Ectodermal cell (in vitro differentiated cells): ENCODE measurements at regions not wholly inside any gene's neighbourhood (a gene's known extent, or its start where the extent isn't known, plus 50 kb on each side); places are given as distances from the start of the nearest gene placed in this dataset.

Experiments
- H3K27ac ChIP-seq: 2 replicates; pipeline ENCODE4 v1.7.0; 2013; ENCODE audit warnings: mild to moderate bottlenecking, low read depth, low read length; ENCODE audit not compliant: insufficient read depth, poor library complexity, severe bottlenecking
- H3K27me3 ChIP-seq: 2 replicates; pipeline ENCODE4 v1.7.0; 2013; ENCODE audit warnings: mild to moderate bottlenecking, low read length; ENCODE audit not compliant: insufficient read depth, control insufficient read depth, poor library complexity, severe bottlenecking
- H3K36me3 ChIP-seq: one replicate; pipeline ENCODE4 v1.7.0; 2013; ENCODE audit warnings: low read length; ENCODE audit not compliant: control insufficient read depth, insufficient read depth
- H3K4me1 ChIP-seq: one replicate; pipeline ENCODE4 v1.7.0; 2013; ENCODE audit warnings: low read length; ENCODE audit not compliant: control insufficient read depth, insufficient read depth
- H3K4me3 ChIP-seq: 2 replicates; pipeline ENCODE4 v1.7.0; 2013; ENCODE audit warnings: low read depth, low read length, control low read depth; ENCODE audit not compliant: insufficient read depth
- H3K9me3 ChIP-seq: 2 replicates; pipeline ENCODE4 v1.7.0; 2013; ENCODE audit warnings: mild to moderate bottlenecking, low read length, moderate library complexity; ENCODE audit not compliant: control insufficient read depth
- WGBS, 2 experiments: methylation state at CpG; one replicate each; pipeline ENCODE4 v1.1.7; 2013; ENCODE audit warnings: missing lambda C conversion rate in 2 of 2; 5-methylcytosine and 5-hydroxymethylcytosine counted together

DNA sequence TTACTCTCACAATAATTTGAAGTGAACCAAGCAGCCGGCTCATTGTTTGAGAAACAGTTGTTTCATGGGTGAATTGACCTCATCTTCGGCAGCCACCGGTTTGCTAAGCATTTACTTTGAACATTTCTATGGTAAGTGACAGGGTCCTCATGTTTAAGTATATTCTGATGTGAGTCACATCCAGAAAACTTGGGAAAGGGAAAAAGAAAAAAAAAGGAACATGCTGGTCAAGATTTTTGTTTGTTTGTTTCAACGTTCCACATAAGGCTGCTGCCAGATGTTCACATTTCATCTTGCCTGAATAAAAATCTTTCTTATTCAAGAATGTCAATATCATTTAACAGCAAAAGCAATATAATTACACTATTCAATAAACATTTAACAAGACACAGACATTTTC, 55.0 kb upstream of the EXOC2 start:
- no peak overlapping the region for H3K27ac ChIP-seq
- WGBS, 2 experiments = 91 to 97% methylated on average over 4 of the region's 4 CpGs
- no peak overlapping the region for H3K4me3 ChIP-seq
- H3K9me3 ChIP-seq = no peaks in the 10 kb centered on the region
- H3K36me3 ChIP-seq = no peaks in the 10 kb centered on the region
- no peaks in the 10 kb centered on the region for H3K27me3 ChIP-seq
- no peaks in the 10 kb centered on the region for H3K4me1 ChIP-seq

DNA sequence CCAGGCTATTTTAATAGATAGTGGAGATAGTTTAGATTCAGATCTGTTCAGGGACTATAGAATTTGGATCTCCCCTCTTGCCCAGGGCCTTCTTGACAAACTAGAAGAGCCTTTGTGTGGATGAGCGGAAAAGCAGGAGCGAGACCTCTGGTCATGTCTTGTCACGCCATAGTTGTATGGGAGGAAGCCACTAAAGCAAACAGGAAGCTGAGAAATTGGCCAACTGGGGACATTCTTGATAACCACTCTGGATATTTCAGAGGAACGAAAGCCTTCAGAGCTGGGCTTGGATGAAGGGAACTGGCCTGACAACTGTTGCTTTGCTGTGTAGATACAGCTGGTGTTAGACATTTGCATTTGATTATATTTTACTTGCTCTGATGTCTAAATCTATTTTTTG, 54.1 kb upstream of the EXOC2 start:
- no peak overlapping the region for H3K27ac ChIP-seq
- H3K27me3 ChIP-seq = no peaks in the 10 kb centered on the region
- WGBS, 2 experiments = 94 to 99% methylated on average over 4 of the region's 4 CpGs
- H3K9me3 ChIP-seq = no peaks in the 10 kb centered on the region
- no peak overlapping the region for H3K4me3 ChIP-seq
- no peaks in the 10 kb centered on the region for H3K36me3 ChIP-seq
- H3K4me1 ChIP-seq = no peaks in the 10 kb centered on the region

- WGBS, 2 experiments = 90 to 92% methylated on average over 5 to 7 of the region's 7 CpGs
- no peaks in the 10 kb centered on the region for H3K4me1 ChIP-seq
- no peak overlapping the region for H3K4me3 ChIP-seq
- H3K27ac ChIP-seq = no peak overlapping the region
- no peaks in the 10 kb centered on the region for H3K27me3 ChIP-seq
- no peaks in the 10 kb centered on the region for H3K9me3 ChIP-seq
- no peaks in the 10 kb centered on the region for H3K36me3 ChIP-seq
These were observed 51.9 kb upstream of the EXOC2 start for GRCh38 chr6:744666-745353.

DNA sequence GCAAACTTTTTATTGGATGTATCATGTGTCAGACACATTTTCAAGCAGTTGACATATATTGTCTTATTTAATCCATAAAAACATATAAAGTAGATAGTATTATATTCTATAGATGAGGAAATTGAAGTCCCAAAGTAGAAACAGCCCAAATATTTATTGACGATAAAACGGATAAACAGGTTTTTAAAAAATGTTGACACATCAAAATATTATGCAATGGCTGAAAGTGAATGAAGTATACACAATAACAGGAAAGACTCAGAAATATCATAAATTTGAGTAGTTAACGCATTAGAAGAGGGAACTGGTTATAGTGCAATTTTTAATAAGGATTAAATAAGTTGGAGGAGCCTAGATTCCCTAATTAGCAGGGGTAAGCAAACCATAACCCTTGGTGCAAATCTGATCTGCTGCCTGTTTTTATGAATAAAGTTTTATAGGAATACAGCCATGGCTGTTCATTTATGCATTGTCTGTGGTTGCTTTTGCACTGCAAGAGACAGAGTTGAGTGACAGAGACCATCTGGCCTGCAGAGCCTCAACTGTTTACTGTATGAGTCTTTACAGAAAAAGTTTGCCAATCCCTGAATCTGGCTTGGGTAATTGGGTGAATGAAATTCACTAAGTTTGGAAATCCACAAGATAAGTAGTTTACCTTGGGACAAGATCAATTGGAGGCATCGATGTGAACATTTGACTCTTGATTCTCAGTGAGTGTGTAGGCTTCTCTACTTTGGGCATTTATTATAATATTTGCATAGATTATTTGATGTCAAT, 50.6 kb upstream of the EXOC2 start:
- Histone ChIP-seq H3K36me3 (no peaks in the 10 kb centered on the region), H3K27ac (no peak overlapping the region), H3K27me3 (no peaks in the 10 kb centered on the region), H3K4me3 (no peak overlapping the region), H3K9me3 (no peaks in the 10 kb centered on the region), H3K4me1 (no peaks in the 10 kb centered on the region)
- 72 to 100% methylated on average over 2 to 4 of the region's 4 CpGs for WGBS, 2 experiments
